Activated CD8-positive, alpha-beta memory T cell treated with anti-CD3 and anti-CD28 coated beads for 1 hour (primary cell): ENCODE measurements at regions not wholly inside any gene's neighbourhood (a gene's known extent, or its start where the extent isn't known, plus 50 kb on each side); places are given as distances from the start of the nearest gene placed in this dataset.
"Not testable (repeated sequence)": the region's sequence is repeated elsewhere in the genome, so short reads cannot be mapped to it uniquely, and the experiment has no call there.

Experiments used
- DNase-seq, 2 donors: peaks; one replicate each; pipeline ENCODE4 v3.0.0-alpha.2; 2020; ENCODE audit warnings: low read depth in 1 of 2; ENCODE audit errors: extremely low read depth in 1 of 2

DNA sequence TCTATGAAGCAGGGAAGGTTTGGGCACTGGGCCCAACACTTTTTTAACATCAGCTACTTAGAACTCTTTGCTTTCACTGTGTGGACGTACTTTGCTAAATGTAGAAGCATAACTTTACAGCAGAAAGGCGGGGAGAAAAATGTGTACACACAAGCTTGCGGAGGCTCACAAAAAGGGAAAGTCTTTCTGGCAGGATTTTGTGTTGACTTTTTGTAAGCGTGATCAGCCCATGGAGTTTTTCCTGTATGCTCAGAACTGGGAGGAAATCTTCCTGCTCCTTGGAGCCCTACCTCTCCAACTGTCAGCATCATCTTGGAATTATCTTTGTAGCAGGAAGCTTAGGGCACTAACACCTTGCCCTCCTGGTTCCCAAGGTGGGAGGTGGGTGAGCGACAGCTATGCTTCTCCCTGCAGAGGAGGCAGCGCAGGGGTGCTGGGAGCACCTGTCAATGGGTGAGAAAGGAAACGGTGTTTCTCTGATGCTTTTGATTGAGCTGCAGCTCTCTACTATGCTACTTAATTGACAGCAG, 321.9 kb downstream of the GADD45G start:
- no peak for DNase-seq

DNA sequence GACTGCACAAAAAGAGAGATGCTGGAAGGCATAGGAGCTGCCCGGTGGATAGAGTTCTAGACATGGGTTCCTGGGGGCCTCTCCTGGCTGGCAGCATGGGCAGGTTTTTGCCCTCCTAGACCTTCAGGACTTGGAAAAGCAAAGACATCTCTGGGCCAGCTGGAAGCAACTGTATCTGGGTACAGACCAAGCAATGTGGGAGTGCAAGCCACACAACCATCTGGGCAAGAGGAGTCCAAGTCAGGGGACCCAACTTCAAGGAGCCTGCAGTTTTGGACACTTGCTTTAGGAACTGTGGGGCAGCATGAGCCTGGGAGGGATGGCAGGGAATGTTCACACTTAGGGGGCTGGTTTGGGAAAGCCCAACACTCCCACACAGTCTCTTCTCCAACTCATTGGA, 323.3 kb downstream of the GADD45G start:
- no peak for DNase-seq

DNA sequence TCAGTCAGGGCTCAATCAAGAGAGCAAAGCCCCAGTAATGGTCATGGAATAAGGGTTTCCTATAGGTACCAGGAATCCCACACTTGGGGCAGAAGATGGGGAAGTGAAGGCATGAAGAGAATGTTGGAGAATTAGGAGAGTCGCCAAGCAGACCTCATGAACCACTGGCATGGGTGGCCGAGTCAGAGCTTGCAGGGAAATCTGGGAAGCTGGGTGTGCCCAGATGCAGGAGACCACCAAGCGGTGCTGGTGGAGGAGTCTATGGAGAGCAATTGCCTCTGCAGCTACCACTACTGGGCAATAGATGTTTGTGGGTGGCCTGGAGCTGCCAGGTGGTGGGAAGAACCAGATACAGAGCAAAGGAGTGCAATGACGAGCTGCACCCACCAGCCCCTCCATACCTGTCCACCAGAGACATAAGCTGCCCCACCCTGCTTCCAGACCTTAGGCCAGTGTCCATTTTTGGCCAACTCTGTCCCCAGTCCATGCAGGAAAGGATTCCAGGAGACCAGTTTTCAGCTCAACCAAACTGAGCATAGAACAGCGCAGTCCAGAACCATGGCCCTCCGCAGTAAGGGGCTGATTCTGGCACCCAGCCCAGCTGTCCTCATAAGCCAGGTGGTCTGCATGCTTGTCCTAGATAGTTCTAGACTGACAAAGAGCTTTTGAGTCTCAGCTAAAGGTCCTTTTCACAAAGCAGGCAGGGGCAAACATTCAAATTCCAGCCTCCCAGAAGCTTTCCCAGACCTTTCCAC, 323.9 kb downstream of the GADD45G start:
- DNase-seq = no peak

DNA sequence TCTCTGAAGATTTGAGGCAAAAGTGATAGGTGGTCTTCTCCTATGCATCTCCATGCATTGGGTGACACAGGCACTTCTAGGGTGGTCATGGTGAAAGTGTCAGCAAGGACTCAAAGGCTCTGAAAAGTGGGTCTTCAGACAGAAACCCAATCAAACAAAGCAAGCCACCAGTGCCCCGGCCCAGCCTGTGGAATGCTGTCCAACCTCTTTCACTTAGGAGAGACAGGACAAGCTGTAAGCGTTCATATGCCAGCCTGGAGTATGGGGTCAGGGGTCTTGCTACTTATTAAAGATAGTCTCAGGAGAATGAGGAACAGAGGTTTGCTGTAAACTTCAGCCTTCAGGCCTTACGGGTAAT, 324.5 kb downstream of the GADD45G start:
- no peak for DNase-seq

DNA sequence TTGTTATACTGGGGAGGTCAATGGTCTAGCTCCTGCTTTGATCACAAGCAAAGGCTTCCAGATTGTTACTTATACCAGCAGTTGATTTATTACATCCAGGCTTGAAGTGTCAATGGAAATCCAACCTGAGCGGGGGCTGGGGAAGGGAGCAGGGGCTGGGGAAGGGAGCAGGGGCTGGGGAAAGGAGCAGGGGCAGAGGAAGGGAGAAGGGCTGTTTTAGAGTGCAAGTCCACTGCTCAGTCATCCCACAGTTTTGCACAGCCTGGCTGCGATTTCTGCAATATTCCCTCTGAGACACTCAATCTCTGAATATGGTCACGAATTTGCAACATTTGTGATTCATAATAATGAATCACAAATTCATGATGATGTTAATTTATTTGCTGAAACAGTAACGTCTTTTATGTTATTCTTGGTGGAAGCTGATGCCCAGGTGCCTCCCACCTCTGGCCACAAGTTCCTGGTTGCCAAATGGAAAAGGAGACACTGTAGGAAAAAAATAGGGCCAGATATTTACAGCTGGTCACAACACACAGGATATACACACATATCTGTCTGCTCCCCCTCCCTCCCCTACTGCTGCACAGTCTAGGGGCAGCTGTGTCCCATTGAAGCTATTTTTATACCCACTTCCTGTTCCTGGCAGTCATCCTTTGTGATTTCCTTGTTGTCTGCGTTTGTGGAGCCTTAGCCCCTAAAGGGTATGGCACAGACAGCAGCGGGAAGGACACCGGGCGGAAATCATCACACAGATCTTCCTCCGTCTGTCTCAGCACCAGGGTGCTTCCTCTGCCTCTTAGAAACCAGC, 325.1 kb downstream of the GADD45G start:
- no peak for DNase-seq

DNA sequence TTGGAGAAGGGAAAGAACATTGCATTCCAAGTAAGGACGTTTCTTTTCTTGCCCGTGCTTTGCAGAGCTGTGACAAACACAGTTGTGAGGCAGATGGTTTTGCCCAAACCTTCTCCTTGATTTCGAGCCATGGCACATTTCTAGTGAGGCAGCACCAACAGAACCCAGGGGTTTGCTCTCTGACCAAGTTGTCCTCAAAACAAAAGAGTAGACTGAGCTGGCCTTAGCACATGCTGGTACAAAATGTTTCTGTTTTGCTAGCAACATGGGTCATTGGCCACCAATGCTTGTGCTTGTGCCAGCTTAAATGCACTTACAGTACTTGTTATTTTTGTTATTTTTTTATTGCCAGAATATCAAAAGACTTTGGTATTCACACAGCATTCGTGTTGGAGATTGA, 328.8 kb downstream of the GADD45G start:
- DNase-seq = no peak

DNA sequence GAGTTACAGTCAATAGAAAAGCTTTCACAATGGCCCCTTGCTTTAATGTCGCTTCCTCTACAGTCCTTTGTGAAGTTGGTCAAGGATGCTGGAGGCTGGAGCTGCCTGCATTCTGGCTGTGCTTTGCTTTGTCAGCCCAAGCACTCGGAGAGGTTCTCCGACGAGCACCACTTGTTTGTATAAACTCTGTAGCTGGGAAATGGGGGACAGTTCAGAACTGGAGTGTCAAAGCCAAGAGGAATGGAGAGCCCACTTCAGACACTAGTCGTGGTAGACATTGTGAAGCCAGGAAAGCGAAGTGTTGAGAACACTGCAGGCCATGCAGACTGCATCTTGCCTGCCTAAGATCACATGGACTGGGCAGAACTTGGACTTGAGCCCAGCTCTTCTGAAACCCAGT, 330.3 kb downstream of the GADD45G start:
- DNase-seq = no peak

DNA sequence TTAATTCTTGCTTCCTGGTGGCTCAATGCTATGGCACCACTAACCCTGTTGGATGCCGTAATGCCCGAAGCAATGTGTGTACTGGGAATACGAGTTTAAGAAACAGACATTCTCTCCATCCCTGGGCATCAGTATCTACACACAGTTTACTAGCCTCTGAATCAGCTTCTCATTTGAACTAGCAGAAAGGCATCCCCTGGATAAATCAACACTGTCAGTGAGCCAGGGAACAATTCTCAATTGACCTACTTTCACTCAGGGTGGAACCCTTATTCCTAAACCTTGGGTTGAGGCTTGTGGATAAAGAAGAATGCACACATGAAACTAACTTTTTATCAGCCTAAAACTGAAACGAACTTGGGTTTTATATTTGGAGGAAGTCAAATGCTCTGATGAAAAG, 331.0 kb downstream of the GADD45G start:
- DNase-seq = no peak

DNA sequence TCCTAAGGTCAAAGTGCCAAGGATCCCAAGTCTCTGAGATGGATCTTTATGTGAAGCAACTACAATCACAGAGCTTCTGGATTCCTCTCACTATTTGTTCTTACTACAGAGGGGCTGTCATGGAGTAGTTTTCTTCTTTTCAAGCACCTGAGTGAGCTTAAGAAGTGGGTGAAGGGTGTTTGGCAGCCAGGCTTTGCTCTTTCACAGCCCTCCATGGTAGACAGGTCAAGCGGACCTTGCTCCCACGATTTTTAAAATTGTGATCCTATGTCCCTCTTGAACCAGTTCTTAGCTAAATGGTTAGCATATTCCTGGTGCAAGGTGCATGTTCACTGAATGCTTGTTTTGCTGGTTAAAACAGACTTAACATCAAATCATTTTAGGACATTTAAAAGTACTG, 332.2 kb downstream of the GADD45G start:
- DNase-seq = no peak

DNA sequence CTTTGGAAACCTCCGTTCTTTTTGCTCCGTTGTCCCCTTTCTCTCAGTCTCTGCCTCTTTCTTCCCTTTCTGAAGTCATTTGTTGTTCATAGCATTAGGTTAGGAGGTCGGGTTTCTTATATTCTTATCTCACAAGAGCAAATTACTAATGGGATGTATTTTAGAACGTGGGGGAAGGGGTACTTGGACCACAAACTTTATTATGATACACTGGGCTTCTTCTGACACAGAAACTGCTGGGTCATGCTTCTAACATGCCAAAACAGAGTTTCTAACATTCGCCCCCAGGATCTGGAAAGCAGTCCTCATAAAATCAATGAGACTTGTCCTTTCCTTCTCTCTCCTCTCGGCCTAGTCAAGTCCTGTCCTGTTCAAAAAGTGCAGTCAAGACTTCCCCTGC, 334.4 kb downstream of the GADD45G start:
- no peak for DNase-seq

DNA sequence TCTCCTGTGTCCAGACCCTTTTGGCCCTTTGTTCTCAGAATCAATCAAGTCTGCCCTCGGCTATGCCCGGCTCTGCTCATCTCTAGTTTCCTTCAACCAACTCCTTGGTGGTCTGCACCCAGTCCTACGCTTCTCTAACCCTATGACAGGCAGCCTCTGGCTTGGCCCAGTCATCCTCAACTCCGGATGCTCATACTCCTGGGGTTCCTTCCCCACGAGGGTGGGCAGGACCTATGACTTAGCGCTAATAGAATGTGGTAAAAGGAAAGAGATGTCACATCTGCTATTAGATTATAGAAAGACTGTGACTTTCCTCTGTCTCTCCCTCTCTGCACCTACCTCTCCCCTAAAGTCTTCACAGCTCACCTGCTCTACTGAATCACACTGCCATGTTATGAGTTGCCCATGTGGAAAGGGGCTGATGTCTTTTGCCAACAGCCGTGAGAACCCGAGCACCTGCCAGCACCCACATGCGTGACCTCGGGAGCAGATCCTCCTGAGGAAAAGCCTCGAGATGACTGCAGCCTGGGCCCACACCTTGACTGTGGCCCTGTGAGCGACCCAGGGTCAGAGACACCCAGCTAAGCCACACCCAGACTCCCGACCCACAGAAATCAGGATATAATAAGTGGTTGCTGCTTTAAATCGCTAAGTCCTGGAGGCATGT, 334.9 kb downstream of the GADD45G start:
- DNase-seq = no peak

DNA sequence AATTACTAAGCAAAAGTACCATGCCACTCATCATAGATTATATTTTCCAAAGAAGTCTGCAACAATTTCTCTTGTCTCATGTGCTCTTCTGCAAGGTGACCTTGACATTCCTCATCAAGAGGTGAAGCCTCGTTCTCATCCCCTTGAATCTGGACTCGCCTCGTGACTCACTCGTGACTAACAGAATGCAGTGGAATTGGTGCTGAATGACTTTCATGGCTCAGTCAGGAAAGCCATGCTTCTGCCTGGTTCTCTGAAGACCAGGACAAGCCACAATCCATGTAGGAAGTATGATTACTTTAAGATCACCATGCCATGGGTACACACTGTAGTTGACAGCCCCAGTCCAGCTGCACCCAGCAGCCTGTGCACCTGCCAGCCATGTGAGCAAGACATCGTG, 335.8 kb downstream of the GADD45G start:
- no peak for DNase-seq

DNA sequence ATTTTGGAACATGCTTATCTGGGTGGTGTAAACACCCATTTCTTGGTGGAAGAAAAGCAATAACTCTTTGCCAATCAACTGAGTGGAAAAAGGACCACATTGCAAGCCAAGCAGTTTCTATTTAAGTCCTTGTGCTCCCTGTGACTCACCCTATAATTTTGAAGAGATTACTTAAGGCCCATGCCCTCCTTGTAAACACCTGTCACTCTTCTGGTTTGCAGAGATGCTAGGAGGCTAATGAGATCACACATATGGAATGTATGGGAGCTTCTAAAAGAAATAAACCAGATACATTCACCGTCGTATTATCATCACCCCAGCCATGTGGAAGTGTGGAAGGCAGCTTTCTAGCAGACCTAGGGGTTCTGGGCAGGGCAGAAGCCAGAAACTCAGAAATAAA, 337.1 kb downstream of the GADD45G start:
- no peak for DNase-seq

DNA sequence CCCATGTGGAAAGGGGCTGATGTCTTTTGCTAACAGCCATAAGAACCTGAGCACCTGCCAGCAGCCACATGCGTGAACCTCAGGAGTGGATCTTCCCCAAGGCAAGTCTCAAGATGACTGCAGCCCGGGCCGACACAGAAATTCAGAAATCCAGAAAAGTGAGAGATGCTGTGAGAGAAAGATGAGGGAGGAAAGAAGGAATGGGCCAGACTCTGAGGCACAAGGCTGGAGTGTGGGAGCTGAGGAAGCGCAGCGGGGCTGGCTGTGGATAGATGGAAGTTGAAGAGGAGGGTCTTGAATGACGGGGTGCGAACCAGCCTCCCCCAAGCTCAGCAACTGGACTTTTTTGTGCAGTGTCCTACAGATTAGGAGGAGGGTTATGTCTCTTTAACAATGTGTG, 337.8 kb downstream of the GADD45G start:
- no peak for DNase-seq

DNA sequence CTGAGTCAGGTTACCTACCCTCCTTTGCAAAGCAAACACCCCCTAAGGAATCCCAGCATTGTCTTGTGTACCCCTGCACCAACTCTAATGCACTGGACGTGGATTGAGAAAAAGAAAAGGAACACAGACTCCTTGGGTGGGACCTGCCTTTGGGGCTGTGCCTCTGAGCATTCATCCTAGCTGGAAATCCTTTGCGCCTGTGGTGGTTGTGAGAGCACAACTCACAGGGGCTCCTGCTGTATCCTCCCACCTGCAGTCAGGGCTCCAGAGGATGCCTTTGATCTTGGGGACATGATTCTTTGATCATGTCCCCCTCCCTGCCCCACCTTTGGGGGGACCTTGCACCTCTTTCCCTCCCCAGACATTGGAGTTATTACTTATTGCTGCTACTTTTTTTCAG, 338.5 kb downstream of the GADD45G start:
- DNase-seq = no peak

DNA sequence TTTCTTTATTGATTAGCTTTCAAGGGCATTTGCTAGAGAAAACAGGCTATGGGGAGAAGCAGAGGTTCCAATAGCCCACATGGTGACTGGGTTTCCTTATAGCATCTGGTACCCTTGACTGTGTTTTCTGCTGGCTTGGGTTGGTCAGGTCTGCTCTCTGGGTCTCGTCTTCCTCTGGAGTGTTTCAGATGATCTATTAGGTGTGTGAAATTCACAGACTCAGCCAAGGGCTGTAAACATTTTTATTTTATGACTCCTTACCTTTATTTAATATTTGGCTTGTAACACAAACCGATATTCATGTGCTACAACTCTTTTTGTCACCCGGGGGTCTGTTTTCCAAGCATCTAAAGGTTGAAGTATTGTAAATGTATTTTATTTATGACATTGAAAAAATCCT, 338.9 kb downstream of the GADD45G start:
- no peak for DNase-seq

DNA sequence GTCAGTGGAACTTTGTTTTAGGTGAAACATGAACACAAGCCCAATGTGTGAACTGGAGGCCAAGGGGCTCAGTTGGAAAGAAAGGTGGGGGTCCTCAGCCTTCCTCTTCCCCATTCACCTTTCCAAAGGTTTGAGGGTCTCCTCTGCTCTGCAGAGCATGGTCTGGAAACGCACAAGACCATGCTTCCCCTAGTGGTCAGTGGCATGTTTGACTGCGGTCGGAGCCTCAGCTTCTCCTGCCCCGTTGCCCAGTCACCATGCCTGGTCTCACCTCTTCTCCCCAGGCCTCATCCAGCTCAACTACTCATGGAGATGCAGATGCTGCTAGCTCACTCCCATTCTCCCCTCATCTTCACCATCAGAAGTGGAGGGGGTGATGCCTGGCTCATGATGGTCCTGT, 340.3 kb downstream of the GADD45G start:
- no peak for DNase-seq

DNA sequence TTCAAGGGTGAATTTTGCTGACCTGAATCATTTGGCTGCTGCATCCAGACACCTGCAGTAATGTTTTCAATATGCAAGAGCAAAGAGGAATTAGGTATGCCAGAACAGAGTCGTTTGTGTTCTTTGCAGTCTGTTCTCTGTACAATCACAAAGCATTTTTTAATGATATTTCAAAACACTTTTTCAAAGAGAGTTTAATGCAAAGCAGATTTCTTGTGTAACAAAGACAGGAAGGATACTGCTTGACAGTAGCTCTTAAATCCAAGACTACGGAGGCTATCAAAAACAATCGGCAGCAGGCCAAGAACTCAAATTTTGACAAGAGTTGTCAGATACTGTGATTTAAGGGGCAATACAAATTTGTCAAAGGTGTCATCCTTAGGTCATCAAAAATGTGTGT, 341.9 kb downstream of the GADD45G start:
- DNase-seq = no peak

DNA sequence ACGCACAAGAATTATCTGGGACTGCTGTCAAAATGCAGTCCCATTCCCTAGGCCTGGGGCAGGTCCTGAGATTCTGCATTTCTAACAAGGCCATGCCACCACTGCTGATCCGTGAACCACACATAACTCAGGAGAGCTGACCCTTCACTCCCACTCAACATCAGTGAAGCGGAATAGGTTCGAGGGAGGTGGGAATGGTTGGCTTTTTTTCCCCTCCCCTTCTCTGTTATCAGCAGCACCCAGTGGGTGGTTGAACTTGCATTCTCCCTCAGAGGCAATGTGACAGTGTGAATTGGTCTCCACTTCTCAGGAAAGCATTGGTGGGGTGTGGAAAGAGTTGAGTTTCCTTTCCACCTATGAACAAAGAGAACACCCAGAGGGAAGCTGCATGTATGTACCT, 344.3 kb downstream of the GADD45G start:
- no peak for DNase-seq

DNA sequence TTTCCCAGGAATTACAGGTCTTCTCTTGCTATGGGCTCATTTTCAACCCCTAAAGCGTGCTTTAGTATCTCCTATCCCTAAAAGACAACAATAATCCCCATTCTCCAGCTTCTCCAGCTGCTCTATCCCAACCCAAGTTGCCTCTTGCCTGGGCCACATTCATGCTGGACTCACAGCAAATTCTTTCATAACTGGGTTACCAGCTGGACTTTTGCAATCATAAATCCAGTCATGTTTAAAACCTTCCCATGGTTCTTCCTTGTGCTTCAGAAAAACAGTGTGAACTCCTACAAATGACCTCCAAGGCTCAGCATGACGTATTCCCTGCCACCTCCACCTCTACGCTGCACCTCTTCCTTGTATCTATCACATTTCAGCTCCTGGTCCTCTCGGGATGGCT, 346.9 kb downstream of the GADD45G start:
- DNase-seq = no peak

DNA sequence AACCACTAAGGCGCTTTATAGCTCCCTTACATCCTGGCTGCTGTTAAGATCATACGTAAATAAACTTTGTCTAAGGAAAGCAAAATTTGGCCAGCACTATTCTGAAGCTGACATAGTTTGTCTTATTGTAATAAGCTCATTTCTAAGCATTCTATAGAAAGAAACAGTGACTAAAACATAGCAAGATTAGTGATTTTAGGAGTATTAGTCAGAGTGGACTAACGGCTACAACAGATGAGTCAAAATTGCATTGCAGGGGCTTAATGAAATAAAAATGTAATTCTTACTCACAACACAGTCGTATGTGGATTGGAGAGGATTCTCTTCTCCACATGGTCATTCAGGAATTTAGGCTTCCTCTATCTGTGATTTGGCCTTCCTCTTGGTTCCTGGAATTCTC, 347.6 kb downstream of the GADD45G start:
- DNase-seq = no peak

DNA sequence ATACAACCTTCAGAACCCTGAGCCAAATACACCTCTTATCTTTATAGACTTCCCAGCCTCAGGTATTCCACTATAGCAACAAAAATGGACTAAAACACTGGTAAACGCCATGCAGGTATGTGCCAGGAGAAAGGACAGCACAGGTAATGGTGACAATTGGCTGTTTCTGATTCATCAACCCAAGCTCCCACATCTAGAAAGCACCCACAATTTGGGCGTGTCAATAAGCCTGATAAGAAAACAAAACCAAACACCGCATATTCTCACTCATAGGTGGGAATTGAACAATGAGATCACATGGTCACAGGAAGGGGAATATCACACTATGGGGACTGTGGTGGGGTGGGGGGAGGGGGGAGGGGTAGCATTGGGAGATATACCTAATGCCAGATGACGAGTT, 348.5 kb downstream of the GADD45G start:
- not testable (repeated sequence) for DNase-seq
